ENCODE measurements at regions not wholly inside any gene's neighbourhood (a gene's known extent, or its start where the extent isn't known, plus 50 kb on each side); places are given as distances from the start of the nearest gene placed in this dataset.
A peak's percentile ranks its signal among the peaks of the same experiment; 100 is the strongest.

DNA sequence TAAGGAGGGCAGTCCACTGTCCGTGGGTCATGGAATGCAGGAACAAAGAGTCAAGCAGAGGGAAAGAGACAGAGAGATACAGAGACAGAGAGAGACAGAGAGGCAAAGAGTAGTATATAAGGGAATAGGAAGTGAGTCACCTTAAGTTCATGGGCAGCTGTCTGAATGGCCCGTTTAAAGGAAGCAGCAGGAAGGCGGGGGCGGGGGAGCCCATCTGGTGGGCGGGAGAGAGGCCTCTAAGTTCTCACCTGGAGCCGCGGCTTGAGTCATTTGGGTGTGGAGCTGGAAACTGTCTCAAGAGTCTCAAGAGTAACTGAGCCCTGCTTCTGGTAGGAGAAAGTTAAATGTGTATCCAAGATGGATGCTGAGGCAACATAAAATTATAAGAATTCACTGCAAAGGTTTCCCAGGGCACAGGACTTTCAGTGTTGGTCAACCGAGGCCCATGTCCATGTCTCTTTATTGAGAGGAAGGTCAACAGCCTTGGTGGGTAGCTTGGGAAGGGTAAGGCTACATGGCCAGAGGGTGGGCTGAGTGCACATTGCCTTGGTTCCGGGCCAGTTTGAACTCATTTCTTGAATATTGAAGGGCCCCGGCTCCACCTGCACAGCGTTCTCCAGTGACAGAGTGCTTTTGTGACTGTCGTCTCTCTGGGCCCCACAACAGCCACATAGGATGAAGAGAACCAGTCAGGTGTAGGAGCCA, 85.5 kb upstream of the CACUL1 start:
- Histone ChIP-seq H3K9ac (ENCODE audit: low read length) (peak overlapping the region; percentile 62), H3K9me3 (ENCODE audit: control insufficient read depth in 1 of 2, insufficient read depth in 1 of 2, low read depth in 1 of 2, low read length in 2 of 2) (no peaks in the 10 kb centered on the region), H3K27ac (ENCODE audit: low read depth, low read length) (peak overlapping the region; percentile 42), H3K4me3 (replicated peaks in 1 of 2; ENCODE audit: low read depth in 1 of 2, low read length in 2 of 2) (peak overlapping the region; percentile 44 to 57), H3K4me2 (ENCODE audit: low read length) (peak overlapping the region; percentile 87), H3K79me2 (ENCODE audit: insufficient read depth, low read length) (no peaks in the 10 kb centered on the region; the same call in 1 of the 2 replicates), H3K36me3 (ENCODE audit: control insufficient read depth in 1 of 2, insufficient read depth in 2 of 2, low read length in 2 of 2) (no peaks in the 10 kb centered on the region), H2AFZ (ENCODE audit: low read depth, low read length, poor library complexity, severe bottlenecking) (peak overlapping the region; percentile 58), H3K9me2 (ENCODE audit: insufficient read depth) (no peaks in the 10 kb centered on the region), H4K20me1 (ENCODE audit: insufficient read depth) (no peaks in the 10 kb centered on the region), H3K27me3 (ENCODE audit: insufficient read depth, low read length) (no peaks in the 10 kb centered on the region), H3K4me1 (ENCODE audit: control insufficient read depth in 1 of 2, insufficient read depth in 2 of 2, low read length in 2 of 2) (peaks cover 40 to 71% of the 10 kb centered on the region in 2 experiments)
- DNase-seq (ENCODE audit: low read depth, low spot score): peak; percentile 95
- TSS peak; percentile 98 for BruUV-seq (replicated peaks)
- no peak for TF ChIP-seq ELF1 (IDR thresholded peaks at IDR 0.05; ENCODE audit: borderline replicate concordance, low read depth)
- TF ChIP-seq SP1 (IDR thresholded peaks at IDR 0.05; ENCODE audit: low read depth): no peak
- TF ChIP-seq ZNF274 (IDR thresholded peaks at IDR 0.05; ENCODE audit: low read depth, low read length): no peak
- no peak for TF ChIP-seq SIN3A (IDR thresholded peaks at IDR 0.05; ENCODE audit: low read depth)
- no peak for TF ChIP-seq TCF7L2 (IDR thresholded peaks at IDR 0.05; ENCODE audit: borderline replicate concordance, extremely low read depth, insufficient read depth, insufficient read length)
- no peak for TF ChIP-seq EZH2 (IDR thresholded peaks at IDR 0.05)
- TF ChIP-seq CBX3 (IDR thresholded peaks at IDR 0.05; ENCODE audit: low read depth): no peak
- TF ChIP-seq EGR1 (IDR thresholded peaks at IDR 0.05; ENCODE audit: low read depth): no peak
- TF ChIP-seq YY1 (IDR thresholded peaks at IDR 0.05; ENCODE audit: extremely low read depth, insufficient replicate concordance, low read depth, low read length): peak; percentile 77
- TF ChIP-seq ZFX (IDR thresholded peaks at IDR 0.05): no peak
- no peak for TF ChIP-seq SRF (IDR thresholded peaks at IDR 0.05; ENCODE audit: low read depth)
- peak; percentile 89 for TF ChIP-seq POLR2AphosphoS5 (IDR thresholded peaks at IDR 0.05; ENCODE audit: low read depth, low read length)
- TF ChIP-seq, protein P1, sequence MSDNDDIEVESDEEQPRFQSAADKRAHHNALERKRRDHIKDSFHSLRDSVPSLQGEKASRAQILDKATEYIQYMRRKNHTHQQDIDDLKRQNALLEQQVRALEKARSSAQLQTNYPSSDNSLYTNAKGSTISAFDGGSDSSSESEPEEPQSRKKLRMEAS (IDR thresholded peaks at IDR 0.05): no peak
- intact Hi-C loops (cut with micrococcal nuclease): no loop called here
- ChIA-PET CTCF (interaction anchor here (1.0 to 4.7 kb wide), 4 partner anchors 10 to 37 kb away, joined by 3 to 16 read pairs (median 4); no protein-coding TSS in a partner anchor), RAD21 (ENCODE audit: low non-redundant PET in 1 of 2, low total read pairs in 2 of 2, uncharacterized antibody in 2 of 2, unreplicated experiment in 2 of 2) (interaction anchor here (0.6 to 0.8 kb wide), 2 partner anchors 109 to 189 kb away, joined by 3 to 7 read pairs; partner anchors contain the start of gene NANOS1 (in 1 of the 2)), POLR2A (interaction anchor here (1.0 to 1.7 kb wide), 3 partner anchors 12 to 86 kb away, joined by 3 to 8 read pairs (median 5); partner anchors contain the start of gene CACUL1)
- peak; percentile 74 for ATAC-seq

Data from HCT116 (cell line).